Panc1 (cell line): ENCODE measurements at regions not wholly inside any gene's neighbourhood (a gene's known extent, or its start where the extent isn't known, plus 50 kb on each side); places are given as distances from the start of the nearest gene placed in this dataset.

Experiments used
- CTCF ChIP-seq: fragments of 450-650 bp; IDR thresholded peaks from 2 replicates; pipeline ENCODE4 v1.5.1; 2017; ENCODE audit warnings: mild to moderate bottlenecking
- POLR2AphosphoS5 ChIP-seq: IDR thresholded peaks from 2 replicates; pipeline ENCODE4 v1.6.1; 2012; ENCODE audit warnings: mild to moderate bottlenecking, low read depth, low read length, moderate library complexity
- REST ChIP-seq, 2 experiments: IDR thresholded peaks; 2 replicates each; pipeline ENCODE4 v1.6.1; 2011 to 2012; ENCODE audit warnings: low read depth in 2 of 2, control low read depth in 1 of 2, low read length in 1 of 2, mild to moderate bottlenecking in 1 of 2, moderate library complexity in 1 of 2; ENCODE audit not compliant: insufficient read depth in 1 of 2
- SIN3A ChIP-seq: IDR thresholded peaks from 2 replicates; pipeline ENCODE4 v1.6.1; 2012; ENCODE audit warnings: low read depth, mild to moderate bottlenecking, low read length, moderate library complexity, borderline replicate concordance; ENCODE audit not compliant: insufficient read depth
- TCF7L2 ChIP-seq: IDR thresholded peaks from 2 replicates; pipeline ENCODE4 v1.6.1; 2011; ENCODE audit warnings: mild to moderate bottlenecking, low read depth, low read length, inconsistent platforms

DNA sequence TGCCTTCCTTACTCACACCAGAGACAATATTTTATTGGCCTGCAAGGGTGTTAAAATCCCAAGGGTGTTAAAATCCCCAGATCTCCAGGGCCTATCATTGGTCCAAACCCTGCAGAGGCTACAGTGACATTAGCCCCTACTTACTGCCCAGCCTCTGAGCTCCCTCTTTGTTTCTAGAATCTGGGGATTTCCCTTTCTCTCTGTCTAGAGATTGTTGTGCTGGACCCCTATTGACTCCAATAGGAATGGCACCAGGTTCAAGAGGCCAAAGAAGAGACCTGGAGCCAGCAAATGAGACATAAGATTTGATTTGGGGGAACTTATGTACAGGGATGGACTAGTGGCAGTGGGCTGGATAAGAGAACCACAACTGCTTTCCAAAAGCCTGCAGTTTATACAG is 53.3 kb upstream of the ZBED3 start:
- TF ChIP-seq TCF7L2 (no peak), CTCF (no peak), REST (IDR thresholded peaks at IDR 0.05; ENCODE audit: insufficient read depth in 1 of 2, low read depth in 2 of 2, low read length in 1 of 2) (no peak), POLR2AphosphoS5 (no peak), SIN3A (no peak)
